Putamen (tissue), 1 donor: ENCODE measurements at regions not wholly inside any gene's neighbourhood (a gene's known extent, or its start where the extent isn't known, plus 50 kb on each side); places are given as distances from the start of the nearest gene placed in this dataset.

Experiments
- DNase-seq: peaks from one replicate; pipeline ENCODE4 v3.0.0-alpha.2; 2016; ENCODE audit warnings: low spot score

DNA sequence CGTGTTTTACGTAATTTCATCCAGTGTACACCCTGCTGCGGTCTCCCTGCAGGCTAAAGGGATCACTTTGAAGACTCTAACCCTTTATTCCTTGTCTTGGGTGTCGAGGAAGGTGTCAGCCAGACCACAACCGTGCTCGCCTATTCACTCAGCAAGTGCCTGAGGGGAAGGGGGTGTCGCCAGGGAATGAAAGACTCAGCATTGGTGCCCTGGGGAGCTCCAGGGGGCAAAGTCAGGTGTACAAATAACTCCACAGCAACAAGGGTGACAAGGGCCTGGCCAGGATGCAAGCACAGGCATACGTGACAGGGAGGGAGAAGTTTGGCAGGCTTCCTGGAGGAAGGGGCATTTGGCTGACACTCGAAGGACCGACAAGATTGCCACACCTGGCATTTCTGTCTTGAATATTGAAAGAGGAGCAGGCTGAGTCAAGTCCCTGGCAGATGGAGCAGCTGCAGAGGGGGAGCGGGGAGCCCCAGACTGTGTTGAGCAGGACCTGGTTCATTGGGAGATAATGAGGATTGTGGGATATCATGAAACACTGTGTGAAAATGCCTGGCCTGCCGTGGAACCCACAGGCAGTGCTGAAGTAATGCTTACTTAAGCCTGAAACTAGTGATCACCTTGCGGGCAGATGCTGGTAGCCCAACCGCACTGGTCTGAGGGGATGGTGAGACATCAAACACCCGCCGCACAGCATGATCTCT is 93.9 kb downstream of the RHOB start:
- DNase-seq = no peak

DNA sequence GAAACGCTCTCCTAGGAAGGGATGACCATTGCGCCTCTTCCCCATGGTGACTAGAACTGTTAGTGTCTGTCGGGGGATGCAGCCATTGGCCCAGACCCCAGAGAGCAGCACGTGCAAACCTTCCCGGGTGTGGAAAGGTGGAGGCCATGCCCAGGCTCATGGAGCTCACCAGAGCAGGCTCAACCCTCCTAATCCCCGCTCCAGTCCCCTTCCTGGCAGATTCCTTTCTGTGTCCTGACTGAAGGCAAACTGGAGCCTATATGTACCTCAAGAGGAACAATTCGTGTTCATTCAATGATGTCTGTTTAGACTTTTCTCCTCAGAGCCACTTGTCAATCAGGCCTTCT is 94.4 kb downstream of the RHOB start:
- DNase-seq = no peak

DNA sequence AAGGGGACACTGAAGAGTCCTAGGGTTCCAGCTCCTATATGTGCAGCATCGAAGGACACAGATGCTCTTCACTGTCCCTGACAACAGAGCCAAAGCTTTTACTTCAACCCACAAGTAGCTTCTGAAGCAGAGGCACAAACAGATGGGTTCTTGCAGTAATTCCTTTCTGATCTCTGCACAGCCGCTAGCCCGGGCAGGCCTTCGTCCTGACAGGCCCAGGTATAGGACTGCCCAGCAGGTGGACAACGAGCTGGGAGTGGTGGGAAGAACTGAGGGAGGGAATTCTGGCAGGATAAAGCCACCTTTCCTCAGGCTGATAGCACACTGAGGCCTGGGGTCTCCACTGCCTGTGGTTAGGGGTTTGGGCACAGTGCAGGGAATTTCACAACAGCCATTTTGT is 94.8 kb downstream of the RHOB start:
- DNase-seq = no peak

DNA sequence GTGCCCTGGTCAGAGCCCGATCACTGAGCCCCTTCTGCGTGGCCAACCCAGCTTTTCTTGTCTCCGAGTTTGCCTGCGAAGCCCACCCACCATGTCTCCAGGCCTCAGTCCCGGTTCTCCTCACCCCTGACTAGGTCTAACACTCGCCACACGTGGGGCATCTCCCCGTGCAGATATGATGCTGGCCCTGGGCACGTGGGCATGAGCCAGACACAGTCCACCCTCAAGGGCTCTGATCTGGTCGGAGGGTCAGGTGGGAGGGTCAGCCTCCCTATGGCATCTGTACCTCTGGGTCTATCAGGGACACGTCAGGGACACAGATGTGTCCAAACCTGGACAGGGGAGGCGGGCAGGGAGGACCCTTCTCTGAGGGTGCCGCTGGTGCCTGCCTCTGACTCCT is 95.4 kb downstream of the RHOB start:
- DNase-seq = no peak

DNA sequence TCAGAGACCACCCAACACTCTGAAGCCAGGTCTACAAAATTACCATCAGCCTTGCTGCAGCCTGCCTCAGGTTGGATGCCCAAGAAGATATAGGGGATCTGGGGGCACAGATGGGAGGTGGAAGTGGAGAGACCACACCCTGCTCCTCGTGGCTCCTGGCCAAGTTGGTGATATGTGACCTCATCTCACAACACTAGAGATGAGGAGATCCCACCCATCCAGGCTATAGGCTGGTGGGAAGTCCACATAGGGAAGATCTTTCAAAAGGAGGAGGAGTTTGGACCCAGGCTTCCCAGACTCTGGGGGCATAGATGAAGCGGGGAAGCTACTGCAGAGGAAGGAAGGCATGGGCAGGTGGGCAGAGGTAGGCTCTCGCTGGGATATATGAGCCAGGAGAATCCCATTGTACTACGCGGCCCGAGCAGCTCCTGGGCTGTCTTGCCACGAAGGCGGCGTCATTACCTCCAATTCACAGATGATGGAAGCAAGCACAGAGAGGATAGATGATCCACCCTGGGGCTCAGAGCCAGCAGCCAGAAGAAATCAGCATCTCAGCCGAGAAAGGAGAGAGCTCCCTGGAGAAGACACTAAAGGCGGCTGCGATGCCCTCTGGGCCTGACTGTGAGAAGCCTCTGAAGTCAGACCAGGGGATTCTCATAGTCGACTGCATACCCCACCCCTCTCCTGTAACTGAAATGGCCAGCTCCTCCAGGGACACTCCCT is 96.0 kb downstream of the RHOB start:
- DNase-seq = no peak

DNA sequence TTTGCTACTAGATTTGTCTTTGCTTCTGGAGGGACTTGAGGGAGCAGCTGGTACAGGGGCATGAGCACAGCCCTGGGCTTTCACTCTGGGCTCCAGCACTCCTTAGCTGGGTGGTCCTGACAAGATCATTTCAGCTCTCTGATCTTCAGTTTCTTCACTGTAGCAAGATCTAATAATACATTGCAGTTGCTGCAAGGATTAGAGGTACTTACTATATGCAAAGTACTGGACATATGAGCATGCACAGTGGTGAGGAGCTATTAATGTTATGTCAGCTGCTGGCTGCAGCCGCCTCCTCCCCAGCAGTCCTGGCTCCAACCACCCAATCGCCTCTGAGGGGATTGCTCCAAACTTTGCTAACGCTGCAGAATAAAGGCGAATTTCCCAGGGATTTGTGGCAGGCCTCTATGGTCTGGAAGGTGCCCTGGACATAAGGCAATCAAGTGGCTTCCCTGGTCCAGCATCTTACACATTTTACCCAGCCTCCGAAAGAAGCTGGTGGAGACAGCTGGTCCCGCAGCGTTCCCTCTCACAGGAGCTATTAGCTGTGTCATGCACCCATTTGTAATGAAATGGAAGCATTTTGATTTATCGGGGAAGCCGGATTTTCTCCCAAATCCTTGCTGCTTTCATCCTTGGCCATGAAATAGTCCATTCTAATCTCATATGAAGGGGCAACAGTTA is 96.7 kb downstream of the RHOB start:
- DNase-seq = no peak

DNA sequence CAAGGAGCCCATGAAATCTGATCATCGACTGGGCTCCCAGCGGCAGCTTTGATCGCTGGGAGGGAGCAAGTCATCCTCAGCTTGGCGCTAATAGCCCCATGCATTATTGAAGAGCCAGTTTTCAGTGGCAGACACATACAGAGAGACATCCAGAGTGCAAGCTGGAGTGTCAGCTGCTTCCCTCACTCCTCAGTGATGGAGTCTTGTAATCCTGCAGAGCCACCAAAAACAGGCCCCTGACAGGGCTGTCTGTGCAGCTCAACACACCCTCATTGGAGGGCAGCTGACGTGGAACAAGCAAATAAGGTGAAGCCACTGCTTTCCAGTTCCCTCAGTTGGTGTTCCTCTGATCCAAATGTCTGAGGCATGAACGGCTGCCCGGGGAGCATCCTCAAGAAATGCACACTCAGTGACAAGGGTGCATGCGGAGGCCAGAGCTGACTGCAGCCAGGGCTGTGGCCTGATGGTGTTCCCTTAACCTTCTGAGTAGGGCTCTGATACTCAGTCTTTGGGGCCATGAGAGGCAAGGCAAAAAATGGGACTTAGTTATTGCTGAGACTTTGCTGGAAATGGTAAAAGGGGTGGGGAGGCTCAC is 97.4 kb downstream of the RHOB start:
- no peak for DNase-seq

DNA sequence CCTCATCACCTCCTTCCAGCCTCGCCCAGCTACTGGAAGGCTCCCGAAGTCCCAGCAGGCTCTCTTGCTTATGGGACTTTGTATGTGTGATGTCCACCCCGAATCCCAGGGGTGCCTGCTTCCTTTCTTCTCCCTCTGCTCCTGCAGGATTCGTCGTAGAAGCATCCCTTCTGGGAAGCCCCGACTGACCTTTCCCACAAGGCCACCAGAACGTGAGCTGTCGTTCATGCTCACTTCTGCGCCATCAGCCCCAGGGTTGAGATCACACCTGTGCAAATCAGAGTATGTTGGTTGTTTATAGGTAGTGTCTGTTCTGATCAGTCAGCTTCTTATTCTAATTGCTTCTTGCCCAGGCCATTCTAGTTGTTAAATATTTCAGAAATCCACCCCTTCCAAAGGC is 101.8 kb downstream of the HS1BP3 start:
- no peak for DNase-seq

DNA sequence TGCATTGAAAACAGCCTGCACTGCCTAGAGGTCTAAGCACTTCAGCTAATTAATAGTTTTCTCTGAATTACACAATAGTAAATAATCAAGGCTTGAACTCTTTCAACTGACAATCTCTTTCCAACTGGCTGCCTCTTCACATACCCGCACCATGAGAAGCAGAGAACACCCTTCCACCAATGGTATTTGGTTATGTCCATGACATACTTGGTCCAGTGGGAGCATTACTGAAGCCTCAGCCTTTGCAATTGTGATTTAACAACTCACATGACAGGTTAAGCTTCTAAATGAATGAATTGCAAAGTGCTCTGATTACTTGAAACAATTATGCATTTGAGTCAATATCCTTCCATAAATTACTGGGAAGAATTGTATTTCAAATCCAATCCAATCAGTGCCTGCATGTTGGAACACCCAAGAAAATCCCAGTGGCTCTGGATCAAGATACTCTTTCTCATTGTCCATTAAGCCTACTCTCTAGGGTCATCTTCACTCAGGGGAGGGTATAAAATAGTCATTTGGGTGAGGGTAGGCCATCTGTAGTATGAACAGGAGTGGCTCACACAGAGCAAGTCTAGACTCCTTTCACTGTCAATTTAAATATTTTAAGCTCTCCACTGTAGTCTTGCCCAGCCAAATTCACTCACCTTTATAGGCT is 101.1 kb downstream of the HS1BP3 start:
- DNase-seq = no peak

DNA sequence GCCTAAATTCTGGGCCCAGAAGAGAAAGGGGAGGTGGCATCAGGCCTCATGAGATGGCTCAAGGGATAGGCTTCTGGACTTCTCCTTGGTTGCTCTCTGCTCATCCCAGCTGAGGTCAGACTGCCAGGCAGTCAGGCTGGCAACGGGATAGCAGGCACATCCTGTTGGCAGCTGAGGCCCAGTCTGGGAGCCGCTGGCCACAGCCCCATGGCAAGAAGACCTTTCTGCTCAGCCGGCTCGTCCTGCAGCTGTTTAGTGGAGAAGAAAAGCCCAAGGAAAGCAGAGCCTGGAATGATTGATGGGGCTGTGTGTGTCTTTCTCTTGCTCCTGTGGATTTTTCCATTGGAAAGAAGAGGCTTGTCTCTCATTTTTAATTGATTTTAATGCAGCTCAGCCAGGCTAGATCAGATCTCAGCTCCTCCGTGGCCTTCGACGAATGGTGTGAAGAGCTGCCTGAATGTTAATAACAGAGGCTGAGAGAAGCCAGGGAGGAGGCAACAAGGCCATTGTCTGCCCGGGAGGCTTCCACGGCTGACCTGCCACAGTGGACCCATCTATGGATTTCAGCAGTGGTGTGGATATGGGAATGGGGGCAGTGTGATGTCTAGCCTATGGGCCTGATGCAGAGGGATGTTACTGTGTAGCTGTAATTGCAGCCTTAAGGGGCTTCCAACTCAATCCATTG is 99.5 kb downstream of the HS1BP3 start:
- no peak for DNase-seq

DNA sequence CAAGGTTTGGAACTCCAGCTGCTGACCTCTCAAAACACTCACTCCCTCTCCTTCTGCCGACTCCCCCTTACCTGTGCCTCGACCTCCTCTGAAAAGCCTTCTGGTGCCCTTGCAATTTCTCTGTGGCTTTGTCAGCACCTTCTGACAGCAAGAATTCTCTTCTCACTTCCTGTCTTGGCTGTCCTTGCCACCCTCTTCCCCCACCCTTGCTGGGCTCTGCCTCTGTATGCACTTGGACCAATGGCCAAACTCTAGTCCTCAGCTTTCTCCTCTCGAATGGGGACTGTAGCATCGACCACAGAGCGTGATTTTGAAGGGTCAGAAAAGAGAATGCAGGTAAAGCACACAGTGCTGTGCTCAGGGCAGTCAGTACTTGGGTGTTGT is 99.0 kb downstream of the HS1BP3 start:
- DNase-seq = no peak

DNA sequence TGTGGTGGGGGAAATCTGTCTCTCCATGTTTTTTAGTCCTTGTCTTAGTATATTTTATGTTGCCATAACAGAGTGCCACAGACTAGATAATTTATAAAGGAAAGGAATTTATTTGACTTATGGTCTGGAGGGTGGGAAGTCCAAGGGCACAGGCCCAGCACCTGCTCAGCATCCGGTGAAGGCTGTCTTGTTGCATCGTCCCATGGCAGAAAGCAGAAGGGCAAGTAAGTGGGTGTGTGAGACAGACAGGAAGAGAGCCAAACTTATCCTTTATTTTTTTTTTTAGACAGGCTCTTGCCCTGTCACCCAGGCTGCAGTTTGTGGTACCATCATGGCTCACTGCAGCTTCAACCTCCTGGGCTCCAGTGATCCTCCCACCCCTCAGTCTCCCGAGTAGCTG is 98.1 kb downstream of the HS1BP3 start:
- no peak for DNase-seq

DNA sequence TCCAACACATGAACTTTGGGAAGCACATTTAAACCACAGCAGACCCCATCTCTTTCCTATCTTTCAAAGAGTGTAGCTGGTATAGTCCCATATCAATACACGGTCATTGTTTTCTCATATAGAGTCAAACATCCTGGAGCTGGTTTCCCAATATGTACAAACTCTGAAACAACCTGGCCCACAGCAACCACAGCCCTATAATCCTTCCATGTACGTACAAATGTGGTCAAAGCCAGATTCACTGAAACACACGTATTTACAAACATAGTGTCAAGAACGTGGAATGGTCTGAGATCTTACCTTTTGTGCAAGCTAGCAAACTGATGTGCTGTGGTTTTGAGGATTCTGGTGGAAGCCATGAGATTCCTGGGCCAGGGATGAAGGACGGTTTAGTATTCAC is 97.3 kb downstream of the HS1BP3 start:
- DNase-seq = no peak

DNA sequence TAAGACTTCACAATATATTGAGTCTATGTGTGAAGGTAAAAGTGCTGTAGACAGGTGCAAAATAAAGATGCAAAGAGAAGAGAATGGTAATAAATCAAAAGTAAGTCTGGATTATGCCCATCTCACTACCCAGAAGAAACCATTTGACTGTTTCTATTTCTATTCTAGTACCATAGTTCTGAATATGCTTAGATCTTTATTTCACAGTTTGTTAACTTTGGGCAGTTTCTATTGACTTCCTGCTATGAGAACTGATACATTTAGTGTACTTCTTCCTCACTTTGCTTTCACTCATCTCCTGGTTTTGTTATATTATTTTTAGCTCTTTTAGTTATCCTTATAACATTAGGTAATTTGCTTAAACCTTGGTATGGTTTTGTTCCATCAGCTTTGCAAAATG is 94.9 kb downstream of the HS1BP3 start:
- DNase-seq = no peak

DNA sequence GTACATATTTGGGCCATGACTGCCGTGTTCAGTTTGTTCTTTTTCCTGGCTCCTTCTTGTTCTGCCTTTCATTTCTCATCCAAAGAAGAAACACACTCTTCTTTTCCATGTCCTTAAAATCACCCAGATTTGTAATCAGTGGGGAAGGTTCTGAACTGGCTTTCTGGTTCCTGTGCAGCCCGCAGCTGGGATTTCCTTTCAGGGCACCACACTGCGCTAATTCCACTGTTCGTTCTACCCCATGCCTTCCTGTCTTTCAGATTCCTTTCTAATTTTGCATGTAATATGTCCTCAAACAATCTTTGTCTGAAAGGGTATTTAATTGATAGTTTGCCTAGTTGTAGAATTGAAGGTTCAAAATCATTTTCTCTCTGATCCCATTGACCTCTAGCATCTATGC is 94.1 kb downstream of the HS1BP3 start:
- DNase-seq = no peak

DNA sequence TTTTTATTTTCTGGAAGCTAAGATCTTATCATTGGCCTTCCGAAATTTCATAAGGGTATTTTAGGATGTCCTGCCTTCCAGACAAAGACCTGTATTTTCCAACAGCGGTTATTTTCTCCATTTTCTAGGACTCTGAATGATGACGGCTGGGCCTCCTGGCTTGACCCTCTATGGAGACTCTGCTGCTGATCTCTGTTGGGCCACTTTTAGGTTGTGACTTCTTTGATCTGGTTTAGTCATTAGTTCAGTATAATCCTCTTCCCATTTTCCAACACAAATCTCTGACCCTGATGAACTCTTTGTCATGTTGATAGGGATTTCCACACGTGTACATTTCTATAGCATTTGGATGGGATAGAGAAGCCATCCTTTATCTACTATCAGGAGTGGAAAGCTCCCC is 93.7 kb downstream of the HS1BP3 start:
- no peak for DNase-seq

DNA sequence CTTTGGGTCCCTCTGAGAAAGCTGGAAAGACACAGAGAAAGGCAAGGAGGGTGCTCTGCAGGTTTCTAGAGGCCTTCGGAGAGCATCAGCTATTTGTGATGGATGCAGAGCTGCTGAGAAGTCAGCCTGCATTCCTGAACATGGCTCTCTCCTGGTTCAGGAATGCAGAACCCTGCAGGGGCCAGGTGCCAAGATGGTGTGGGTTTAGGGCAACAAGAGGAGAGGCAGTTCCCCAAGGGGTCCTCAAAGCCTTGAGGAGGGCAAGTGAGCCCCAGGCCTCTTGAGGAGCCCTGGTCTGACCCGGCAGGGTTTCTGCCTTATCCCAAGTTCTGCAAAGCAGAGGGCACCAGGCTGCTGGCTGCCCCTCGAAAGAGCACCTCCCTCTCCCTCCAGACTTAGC is 93.3 kb downstream of the HS1BP3 start:
- DNase-seq = no peak

DNA sequence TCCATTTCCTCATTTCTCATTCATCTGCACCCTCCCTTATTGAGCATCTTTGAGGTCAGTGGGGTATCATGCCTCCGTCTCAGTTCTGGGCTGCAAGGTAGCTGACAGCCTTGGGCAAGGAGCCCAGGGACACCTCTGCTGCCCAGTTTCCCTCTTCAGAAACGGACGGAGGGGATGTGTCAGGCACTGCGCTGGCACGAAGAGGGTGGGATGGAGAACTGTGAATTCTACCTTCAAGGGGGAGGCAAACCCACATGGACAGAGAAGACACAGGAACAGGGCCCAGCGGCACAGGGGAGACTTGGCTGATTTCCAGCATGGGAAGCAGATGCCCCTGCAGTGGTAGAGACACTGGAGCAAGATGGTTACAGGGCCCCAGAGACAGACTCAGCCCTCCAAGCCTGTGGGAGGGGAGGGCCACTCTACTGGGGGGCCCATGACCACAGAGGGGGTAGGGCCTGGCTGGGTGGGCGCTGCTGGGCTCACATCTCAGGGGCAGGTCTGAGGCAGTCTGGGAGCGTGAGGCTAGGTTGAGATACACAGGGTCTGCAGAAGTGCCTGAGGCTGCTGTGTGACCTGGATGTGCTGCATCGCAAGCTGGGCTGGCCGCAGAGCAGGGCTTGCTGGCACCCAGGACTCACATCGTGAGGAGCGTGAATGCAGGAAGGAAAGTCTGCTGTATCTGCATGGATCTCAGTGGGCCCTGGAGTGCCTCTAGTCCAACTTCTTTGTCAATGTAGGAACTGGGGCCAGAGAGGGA is 92.3 kb downstream of the HS1BP3 start:
- no peak for DNase-seq

DNA sequence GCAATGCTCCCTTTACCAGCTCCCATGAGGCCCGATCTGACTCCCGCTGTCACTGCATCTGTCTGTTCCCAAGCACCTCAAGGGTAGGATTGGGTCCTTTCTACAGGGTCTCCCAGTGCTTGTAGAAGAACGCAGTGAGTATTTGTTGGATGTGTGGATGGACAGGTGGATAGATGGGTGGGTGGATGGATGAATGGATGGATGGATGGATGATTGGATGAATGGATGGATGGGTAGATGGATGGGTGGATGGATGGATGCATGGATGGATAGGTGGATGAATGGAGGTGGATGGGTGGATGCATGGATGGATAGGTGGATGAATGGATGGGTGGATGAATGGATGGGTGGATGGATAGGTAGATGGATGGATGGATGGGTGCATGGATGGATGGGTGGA is 91.6 kb downstream of the HS1BP3 start:
- DNase-seq = no peak

DNA sequence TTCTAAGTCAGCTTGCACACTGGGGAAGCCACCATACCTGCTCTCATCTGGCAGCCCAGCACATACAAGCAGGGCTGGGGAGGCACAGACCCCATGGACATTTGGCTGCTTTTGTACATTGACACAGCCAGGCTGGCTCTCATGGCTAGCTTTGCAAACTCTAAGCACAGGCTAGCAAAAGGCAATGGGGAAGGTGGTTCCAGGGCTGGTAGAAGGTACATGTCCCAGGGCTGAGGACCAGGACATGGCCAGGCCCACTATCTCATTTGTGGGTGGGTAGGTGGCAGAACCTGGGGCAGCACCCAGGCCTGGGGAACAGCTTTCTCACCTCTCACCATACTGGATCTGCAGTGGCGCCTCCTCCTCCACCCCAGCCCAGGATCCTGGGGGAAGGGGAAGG is 90.9 kb downstream of the HS1BP3 start:
- no peak for DNase-seq

DNA sequence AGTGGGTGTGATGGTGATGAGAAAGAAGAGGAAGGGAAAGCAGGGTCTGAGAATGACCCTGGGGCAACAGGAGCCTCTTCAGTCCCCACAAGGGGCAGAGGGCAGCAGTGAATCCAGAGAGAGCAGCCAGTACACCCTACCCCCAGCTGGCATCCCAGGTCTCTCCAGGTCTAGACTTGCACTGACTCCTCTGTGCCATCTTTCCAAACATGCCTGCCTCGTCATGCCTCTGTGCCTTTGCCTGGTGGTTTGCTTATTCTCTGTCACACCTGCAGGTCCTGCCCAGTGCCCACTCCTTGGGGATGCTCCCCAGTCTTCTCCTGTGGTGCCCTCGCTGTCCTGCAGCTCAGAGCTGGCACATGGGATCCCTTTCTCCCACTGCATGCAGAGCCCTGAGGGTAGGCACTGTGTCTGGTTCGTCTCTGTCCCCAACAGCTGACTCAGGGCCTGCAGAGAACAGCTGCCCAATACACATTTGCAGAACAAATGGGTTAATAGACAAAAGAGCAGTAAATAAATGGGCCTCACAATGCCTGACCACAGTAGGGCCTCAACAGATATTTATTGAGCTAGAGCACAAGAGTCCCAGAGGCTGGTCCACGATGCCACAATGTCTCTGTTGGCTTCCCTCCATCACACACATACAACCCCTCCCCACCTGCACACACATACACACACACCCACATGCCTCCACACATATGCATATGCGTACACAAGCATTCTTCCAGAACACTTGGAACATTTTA is 89.8 kb downstream of the HS1BP3 start:
- no peak for DNase-seq
